ENCODE measurements at regions not wholly inside any gene's neighbourhood (a gene's known extent, or its start where the extent isn't known, plus 50 kb on each side); places are given as distances from the start of the nearest gene placed in this dataset.

DNA sequence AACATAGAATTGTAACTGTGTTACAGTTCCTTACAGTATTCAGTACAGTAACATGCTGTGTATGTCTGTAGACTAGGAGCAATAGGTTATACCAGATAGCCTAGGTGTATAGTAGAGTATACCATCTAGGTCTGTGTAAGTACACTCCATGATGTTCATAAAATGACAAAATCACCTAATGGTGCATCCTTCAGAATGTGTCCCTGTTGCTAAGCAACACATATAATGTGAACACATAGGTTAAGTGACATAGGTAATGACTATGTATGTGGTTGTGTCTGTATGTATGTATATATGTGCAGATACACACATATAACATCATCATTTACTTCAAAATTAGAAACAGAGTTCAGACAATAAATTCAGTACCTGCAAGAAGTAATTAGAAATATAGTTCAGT, 146.8 kb upstream of the GAP43 start:
- TF ChIP-seq, protein P1, sequence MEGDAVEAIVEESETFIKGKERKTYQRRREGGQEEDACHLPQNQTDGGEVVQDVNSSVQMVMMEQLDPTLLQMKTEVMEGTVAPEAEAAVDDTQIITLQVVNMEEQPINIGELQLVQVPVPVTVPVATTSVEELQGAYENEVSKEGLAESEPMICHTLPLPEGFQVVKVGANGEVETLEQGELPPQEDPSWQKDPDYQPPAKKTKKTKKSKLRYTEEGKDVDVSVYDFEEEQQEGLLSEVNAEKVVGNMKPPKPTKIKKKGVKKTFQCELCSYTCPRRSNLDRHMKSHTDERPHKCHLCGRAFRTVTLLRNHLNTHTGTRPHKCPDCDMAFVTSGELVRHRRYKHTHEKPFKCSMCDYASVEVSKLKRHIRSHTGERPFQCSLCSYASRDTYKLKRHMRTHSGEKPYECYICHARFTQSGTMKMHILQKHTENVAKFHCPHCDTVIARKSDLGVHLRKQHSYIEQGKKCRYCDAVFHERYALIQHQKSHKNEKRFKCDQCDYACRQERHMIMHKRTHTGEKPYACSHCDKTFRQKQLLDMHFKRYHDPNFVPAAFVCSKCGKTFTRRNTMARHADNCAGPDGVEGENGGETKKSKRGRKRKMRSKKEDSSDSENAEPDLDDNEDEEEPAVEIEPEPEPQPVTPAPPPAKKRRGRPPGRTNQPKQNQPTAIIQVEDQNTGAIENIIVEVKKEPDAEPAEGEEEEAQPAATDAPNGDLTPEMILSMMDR (IDR thresholded peaks at IDR 0.05 in 8 of 11, conservative IDR thresholded peaks at IDR 0.05 in 3 of 11): no peak
- no peak for TF ChIP-seq POLR2A (IDR thresholded peaks at IDR 0.05)
- no peaks in the 10 kb centered on the region for H3K27me3 ChIP-seq (replicated peaks in 1 of 7)
- no peaks in the 10 kb centered on the region for H3K4me1 ChIP-seq
- no peak overlapping the region for H3K27ac ChIP-seq
- no peaks in the 10 kb centered on the region for H3K36me3 ChIP-seq
- no peak for DNase-seq
- no peak overlapping the region for H3K4me3 ChIP-seq
- intact Hi-C loops (cut with DNase I; ENCODE audit: low total_unique reads): no loop called here
- no peaks in the 10 kb centered on the region for H3K9me3 ChIP-seq

DNA sequence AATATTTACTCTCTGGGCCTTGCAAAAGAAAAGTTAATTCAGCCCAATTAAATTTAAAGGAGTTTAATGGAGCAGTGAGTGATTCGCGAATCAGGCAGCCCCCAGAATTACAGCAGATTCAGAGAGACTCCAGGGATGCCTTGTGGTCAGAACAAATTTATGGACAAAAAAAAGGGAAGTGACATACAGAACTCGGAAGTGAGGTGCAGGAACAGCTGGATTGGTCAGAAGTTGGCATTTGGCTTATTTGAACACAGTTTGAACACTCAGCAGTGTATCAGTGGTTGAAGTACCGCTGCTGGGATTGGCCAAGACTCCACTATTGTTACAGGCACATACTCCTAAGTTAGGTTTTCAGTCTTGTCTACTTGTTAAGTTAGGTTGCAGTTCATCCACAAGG, 145.0 kb upstream of the GAP43 start:
- 75 to 87% (median 80%) methylated on average over 4 of the region's 4 CpGs for WGBS, 5 donors

DNA sequence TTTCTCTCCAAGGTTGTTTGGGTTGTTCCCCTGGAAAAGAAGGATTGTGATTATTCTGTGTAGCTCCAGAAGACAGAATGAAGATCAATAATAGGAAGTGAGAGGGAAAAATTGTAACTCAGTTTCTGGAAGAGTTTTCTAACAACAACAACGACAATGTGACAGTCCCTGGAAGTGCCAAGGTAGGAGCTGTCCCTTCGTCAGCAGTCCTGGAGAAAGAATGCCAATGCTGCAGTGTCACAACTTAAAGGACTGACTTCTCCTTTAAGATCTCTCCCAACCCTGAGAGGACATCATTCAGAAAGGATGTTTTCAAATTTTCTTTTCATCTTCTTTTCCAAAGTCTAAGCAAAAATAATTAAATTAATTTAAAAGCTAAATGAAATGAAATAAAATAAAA, 136.4 kb upstream of the GAP43 start:
- TF ChIP-seq, protein P1 (IDR thresholded peaks at IDR 0.05 in 8 of 11, conservative IDR thresholded peaks at IDR 0.05 in 3 of 11): no peak
- TF ChIP-seq POLR2AphosphoS5 (IDR thresholded peaks at IDR 0.05) (no peak), POLR2A (IDR thresholded peaks at IDR 0.05) (no peak)
- Histone ChIP-seq H3K27ac (no peak overlapping the region), H3K9me3 (peaks cover 0 to 7% (median 0%) of the 10 kb centered on the region in 8 donors), H3K36me3 (no peaks in the 10 kb centered on the region), H3K27me3 (replicated peaks in 1 of 7) (no peaks in the 10 kb centered on the region), H3K4me1 (no peaks in the 10 kb centered on the region), H3K4me3 (no peak overlapping the region)
- WGBS, 5 donors: 72 to 90% (median 83%) methylated on average over 2 of the region's 2 CpGs
- intact Hi-C loops (cut with DNase I; ENCODE audit: low total_unique reads): no loop called here
- no peak for DNase-seq

More for the DNA sequence above, 145.0 kb upstream of the GAP43 start:
- Histone ChIP-seq H3K27me3 (replicated peaks in 1 of 7) (no peaks in the 10 kb centered on the region), H3K9me3 (peaks cover 0 to 7% (median 0%) of the 10 kb centered on the region in 8 donors), H3K4me1 (no peaks in the 10 kb centered on the region), H3K36me3 (no peaks in the 10 kb centered on the region), H3K27ac (no peak overlapping the region), H3K4me3 (no peak overlapping the region)
- intact Hi-C loops (cut with DNase I; ENCODE audit: low total_unique reads): no loop called here
- DNase-seq: no peak
- TF ChIP-seq POLR2A (IDR thresholded peaks at IDR 0.05) (no peak), POLR2AphosphoS5 (IDR thresholded peaks at IDR 0.05) (no peak)
- TF ChIP-seq, protein P1 (IDR thresholded peaks at IDR 0.05 in 8 of 11, conservative IDR thresholded peaks at IDR 0.05 in 3 of 11): no peak

DNA sequence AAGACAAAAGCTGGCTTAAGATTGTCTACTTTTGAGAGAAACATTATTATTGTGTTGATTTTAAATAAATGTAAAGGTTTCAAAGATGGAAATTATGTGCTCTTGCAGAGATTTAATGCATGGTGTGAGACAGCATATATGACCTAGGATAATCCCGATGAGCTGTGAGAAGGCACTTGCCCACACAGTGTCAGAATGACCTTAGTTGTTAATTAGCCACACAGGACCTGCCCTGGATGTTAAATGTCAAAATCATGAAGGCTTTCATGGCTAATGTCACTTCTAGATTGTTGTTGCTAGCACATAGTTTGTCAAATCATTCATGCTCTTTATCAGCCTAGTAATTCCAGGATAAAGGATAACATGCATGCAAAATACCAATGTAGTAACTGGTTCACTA, 135.3 kb upstream of the GAP43 start:
- no peak for TF ChIP-seq POLR2A (IDR thresholded peaks at IDR 0.05)
- TF ChIP-seq POLR2AphosphoS5 (IDR thresholded peaks at IDR 0.05): no peak
- TF ChIP-seq, protein P1 (IDR thresholded peaks at IDR 0.05 in 8 of 11, conservative IDR thresholded peaks at IDR 0.05 in 3 of 11): no peak
- Histone ChIP-seq H3K4me3 (no peak overlapping the region), H3K27me3 (replicated peaks in 1 of 7) (no peaks in the 10 kb centered on the region), H3K9me3 (peaks cover 0 to 2% (median 0%) of the 10 kb centered on the region in 8 donors), H3K4me1 (no peaks in the 10 kb centered on the region), H3K27ac (no peak overlapping the region), H3K36me3 (no peaks in the 10 kb centered on the region)
- intact Hi-C loops (cut with DNase I; ENCODE audit: low total_unique reads): no loop called here
- DNase-seq: no peak
- 74 to 100% (median 89%) methylated on average over 1 of the region's 1 CpG for whole genome bisulfite sequencing, 5 donors

All from spleen (tissue), 11 donors.